Ramos (cell line): ENCODE measurements at regions not wholly inside any gene's neighbourhood (a gene's known extent, or its start where the extent isn't known, plus 50 kb on each side); places are given as distances from the start of the nearest gene placed in this dataset.

ENCODE experiments used
- in situ Hi-C: fragments of 300-500 bp; cut with MboI; formaldehyde crosslinking; loops from one replicate; pipeline ENCODE4 v1.14.3; 2022; ENCODE audit warnings: low sequenced_read_pairs; ENCODE audit not compliant: unreplicated experiment

GRCh38 chr11:93957397-93957952 lies 63.7 kb upstream of the HEPHL1 start:
- in situ Hi-C loops: no loop called here

GRCh38 chr11:93958991-93959390 lies 62.2 kb upstream of the HEPHL1 start:
- in situ Hi-C loops: no loop called here

- in situ Hi-C loops: no loop called here
These were observed 61.5 kb upstream of the HEPHL1 start for GRCh38 chr11:93959663-93960062.

GRCh38 chr11:93963072-93963471 lies 58.1 kb upstream of the HEPHL1 start:
- in situ Hi-C loops: no loop called here

GRCh38 chr11:93967258-93967657 lies 53.9 kb upstream of the HEPHL1 start:
- in situ Hi-C loops: no loop called here

GRCh38 chr11:93967944-93968343 lies 53.2 kb upstream of the HEPHL1 start:
- in situ Hi-C loops: no loop called here

- in situ Hi-C loops: no loop called here
These were observed 50.9 kb upstream of the HEPHL1 start for GRCh38 chr11:93969925-93970922.
